Nephron progenitor cell (in vitro differentiated cells): ENCODE measurements at regions not wholly inside any gene's neighbourhood (a gene's known extent, or its start where the extent isn't known, plus 50 kb on each side); places are given as distances from the start of the nearest gene placed in this dataset.
"Not testable (repeated sequence)": the region's sequence is repeated elsewhere in the genome, so short reads cannot be mapped to it uniquely, and the experiment has no call there.

ENCODE experiments used
- DNase-seq: peaks from one replicate; pipeline ENCODE4 v3.0.0; 2021
- H3K27ac Mint-ChIP-seq: 2 replicates; pipeline ENCODE4 v1.8.0; 2021; ENCODE audit warnings: mild to moderate bottlenecking, moderate library complexity, mixed read lengths
- H3K27me3 Mint-ChIP-seq: 2 replicates; pipeline ENCODE4 v1.8.0; 2021; ENCODE audit warnings: mild to moderate bottlenecking, low read depth, mixed read lengths; ENCODE audit not compliant: poor library complexity
- H3K36me3 Mint-ChIP-seq: 2 replicates; pipeline ENCODE4 v1.8.0; 2021; ENCODE audit warnings: low read depth, mixed read lengths
- H3K4me1 Mint-ChIP-seq: 2 replicates; pipeline ENCODE4 v1.8.0; 2021; ENCODE audit warnings: mixed read lengths
- H3K4me3 Mint-ChIP-seq: 2 replicates; pipeline ENCODE4 v1.8.0; 2021; ENCODE audit warnings: mild to moderate bottlenecking, moderate library complexity, mixed read lengths
- H3K9me3 Mint-ChIP-seq: 2 replicates; pipeline ENCODE4 v1.8.0; 2021; ENCODE audit warnings: mild to moderate bottlenecking, moderate library complexity, mixed read lengths
- CTCF ChIP-seq: fragments of 200-600 bp; sonication (generic); IDR thresholded peaks from 2 replicates; pipeline ENCODE4 v1.5.0; 2021; ENCODE audit warnings: antibody characterized with exemption

DNA sequence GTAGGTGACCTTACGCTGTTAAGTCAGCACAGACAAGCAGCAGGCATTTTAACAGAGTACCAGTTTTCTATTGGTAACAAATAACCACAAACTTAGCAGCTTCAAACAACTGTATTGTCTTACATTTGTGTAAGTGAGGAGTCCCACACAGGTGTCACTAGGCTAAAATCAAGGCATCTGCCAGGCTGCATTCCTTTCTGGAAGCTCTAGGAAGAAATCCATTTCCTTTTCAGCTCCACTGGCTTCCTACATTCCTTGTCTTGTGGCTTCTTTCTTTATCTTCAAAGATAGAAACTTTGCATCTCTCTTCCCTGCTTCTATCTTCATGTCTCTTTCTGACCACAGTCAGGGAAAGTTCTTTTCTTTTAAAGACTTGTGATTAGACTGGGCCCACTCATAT is 139.9 kb downstream of the TMEM144 start:
- no peak overlapping the region for H3K4me3 Mint-ChIP-seq
- H3K36me3 Mint-ChIP-seq = no peaks in the 10 kb centered on the region
- TF ChIP-seq CTCF = no peak

DNA sequence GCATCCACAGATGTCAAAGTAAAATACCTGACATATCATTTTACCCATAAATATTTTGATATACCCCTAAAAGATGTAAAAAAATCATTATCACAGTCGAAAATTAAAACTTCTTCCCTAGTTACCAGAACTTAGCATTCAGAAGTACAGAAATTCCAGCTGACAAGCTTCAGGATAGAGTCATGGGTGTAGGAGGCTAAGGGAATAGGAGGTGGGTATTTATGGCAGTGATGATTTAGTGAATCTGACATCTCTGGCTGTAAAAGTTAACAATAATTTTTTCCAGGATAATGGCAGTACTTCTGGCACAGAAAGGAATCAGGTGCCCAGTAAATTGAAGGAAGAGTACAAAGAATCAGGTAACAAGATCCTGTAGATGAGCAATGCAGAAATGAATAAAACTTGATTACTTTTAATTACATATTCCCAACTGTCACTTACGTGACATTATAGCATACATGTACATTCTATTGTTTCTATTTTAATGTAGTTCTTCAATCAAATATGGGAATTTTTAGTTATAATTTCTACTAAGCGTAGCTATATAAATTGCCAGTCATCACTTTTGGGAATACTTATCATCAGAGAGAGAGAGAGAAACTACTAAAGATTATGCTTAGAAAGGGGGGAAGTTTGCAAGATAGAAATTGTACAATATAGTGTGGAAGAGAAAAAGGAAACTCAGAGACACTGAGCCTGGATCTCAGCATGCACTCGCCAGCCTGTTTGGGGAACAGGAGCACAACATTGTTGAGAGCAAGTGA is 143.4 kb downstream of the TMEM144 start:
- H3K27ac Mint-ChIP-seq = no peak overlapping the region
- no peak for TF ChIP-seq CTCF
- peaks cover 3% of the 10 kb centered on the region for H3K27me3 Mint-ChIP-seq
- H3K4me3 Mint-ChIP-seq = no peak overlapping the region
- DNase-seq = no peak
- no peaks in the 10 kb centered on the region for H3K4me1 Mint-ChIP-seq
- H3K9me3 Mint-ChIP-seq = peaks cover 9% of the 10 kb centered on the region
- H3K36me3 Mint-ChIP-seq = no peaks in the 10 kb centered on the region

More for the DNA sequence above, 139.9 kb downstream of the TMEM144 start:
- no peaks in the 10 kb centered on the region for H3K9me3 Mint-ChIP-seq
- no peak overlapping the region for H3K27ac Mint-ChIP-seq
- H3K4me1 Mint-ChIP-seq = no peaks in the 10 kb centered on the region
- H3K27me3 Mint-ChIP-seq = peaks cover 3% of the 10 kb centered on the region
- DNase-seq = no peak

GRCh38 chr4:158356301-158356700 is 146.0 kb downstream of the TMEM144 start:
- no peak overlapping the region for H3K27ac Mint-ChIP-seq
- peaks cover 9% of the 10 kb centered on the region for H3K9me3 Mint-ChIP-seq
- H3K4me1 Mint-ChIP-seq = no peaks in the 10 kb centered on the region
- TF ChIP-seq CTCF = no peak
- H3K27me3 Mint-ChIP-seq = peaks cover 3% of the 10 kb centered on the region
- H3K4me3 Mint-ChIP-seq = no peak overlapping the region
- no peaks in the 10 kb centered on the region for H3K36me3 Mint-ChIP-seq
- DNase-seq = no peak

- not testable (repeated sequence) for H3K27me3 Mint-ChIP-seq, H3K4me3 Mint-ChIP-seq, DNase-seq, H3K36me3 Mint-ChIP-seq, H3K4me1 Mint-ChIP-seq, H3K27ac Mint-ChIP-seq
- peaks cover 43% of the 10 kb centered on the region for H3K9me3 Mint-ChIP-seq
These were observed 153.7 kb upstream of the RXFP1 start for GRCh38 chr4:158367932-158368441.

DNA sequence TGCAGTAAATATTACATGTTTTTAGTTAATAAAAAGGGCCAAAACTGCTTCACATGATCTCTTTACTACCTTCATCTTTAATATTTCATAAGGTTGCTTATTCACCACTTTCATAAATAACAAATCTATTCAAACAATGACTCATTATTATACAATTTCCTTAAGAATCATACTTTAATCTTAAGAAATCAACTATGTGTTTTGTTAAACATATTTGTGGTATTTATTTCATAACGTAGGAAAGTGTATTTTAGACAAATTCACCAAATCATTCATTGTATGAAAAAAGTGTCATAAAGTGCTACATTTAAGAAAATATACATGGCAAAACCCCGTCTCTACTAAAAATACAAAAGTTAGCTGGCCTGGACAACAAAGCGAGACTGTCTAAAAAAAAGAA is 150.5 kb upstream of the RXFP1 start:
- no peaks in the 10 kb centered on the region for H3K4me1 Mint-ChIP-seq
- peaks cover 22% of the 10 kb centered on the region for H3K9me3 Mint-ChIP-seq
- no peak for DNase-seq
- peaks cover 7% of the 10 kb centered on the region for H3K36me3 Mint-ChIP-seq
- H3K27ac Mint-ChIP-seq = no peak overlapping the region
- TF ChIP-seq CTCF = no peak
- H3K4me3 Mint-ChIP-seq = no peak overlapping the region
- peaks cover 4% of the 10 kb centered on the region for H3K27me3 Mint-ChIP-seq

- H3K27ac Mint-ChIP-seq = no peak overlapping the region
- H3K36me3 Mint-ChIP-seq = no peaks in the 10 kb centered on the region
- H3K4me3 Mint-ChIP-seq = no peak overlapping the region
- no peaks in the 10 kb centered on the region for H3K9me3 Mint-ChIP-seq
- DNase-seq = no peak
- TF ChIP-seq CTCF = no peak
- H3K27me3 Mint-ChIP-seq = no peaks in the 10 kb centered on the region
- no peaks in the 10 kb centered on the region for H3K4me1 Mint-ChIP-seq
These were observed 147.4 kb upstream of the RXFP1 start for GRCh38 chr4:158374318-158374717.
